ENCODE measurements at regions not wholly inside any gene's neighbourhood (a gene's known extent, or its start where the extent isn't known, plus 50 kb on each side); places are given as distances from the start of the nearest gene placed in this dataset.

GRCh38 chr6:15042938-15043337, 202.9 kb upstream of the JARID2 start:
- TF ChIP-seq CTCF (IDR thresholded peaks at IDR 0.05; ENCODE audit: insufficient read depth, low read length) (no peak), GABPA (IDR thresholded peaks at IDR 0.05; ENCODE audit: low read depth) (no peak), REST (IDR thresholded peaks at IDR 0.05; ENCODE audit: insufficient replicate concordance, low read depth) (no peak)

Data from HL-60 (cell line).